ENCODE measurements at regions not wholly inside any gene's neighbourhood (a gene's known extent, or its start where the extent isn't known, plus 50 kb on each side); places are given as distances from the start of the nearest gene placed in this dataset.

- DNase-seq (ENCODE audit: low spot score), result no peak
Measured at GRCh38 chr12:127358888-127359287, 908.1 kb upstream of the TMEM132C start.

GRCh38 chr12:127360580-127360979 is 906.4 kb upstream of the TMEM132C start:
- DNase-seq (ENCODE audit: low spot score), result no peak

GRCh38 chr12:127362121-127362520 is 904.8 kb upstream of the TMEM132C start:
- no peak for DNase-seq (ENCODE audit: low spot score)

GRCh38 chr12:127363392-127363791 is 903.6 kb upstream of the TMEM132C start:
- no peak for DNase-seq (ENCODE audit: low spot score)

GRCh38 chr12:127373559-127373958 is 893.4 kb upstream of the TMEM132C start:
- no peak for DNase-seq (ENCODE audit: low spot score)

DNA sequence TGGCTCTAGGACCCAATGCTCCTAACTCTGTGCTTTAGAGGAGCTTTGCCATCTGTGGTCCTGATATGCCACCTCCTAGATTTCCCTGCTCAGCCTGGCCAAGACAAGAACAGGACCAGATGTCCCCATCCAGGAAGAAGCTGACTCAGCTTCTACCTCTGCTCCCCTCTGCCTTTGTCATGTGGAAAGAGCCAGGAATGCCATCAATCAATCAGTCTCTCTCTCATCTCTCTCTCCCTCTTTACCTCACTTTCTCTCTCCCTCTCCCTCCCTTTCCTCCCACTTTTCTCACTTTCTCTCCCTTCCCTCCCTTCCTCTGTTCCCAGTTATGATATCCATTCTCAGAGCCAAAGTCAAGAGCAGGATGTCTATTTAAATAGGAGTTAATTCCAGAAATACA is 892.5 kb upstream of the TMEM132C start:
- DNase-seq (ENCODE audit: low spot score), result no peak

GRCh38 chr12:127381043-127381668 is 885.8 kb upstream of the TMEM132C start:
- DNase-seq (ENCODE audit: low spot score), result peak; percentile 33

DNA sequence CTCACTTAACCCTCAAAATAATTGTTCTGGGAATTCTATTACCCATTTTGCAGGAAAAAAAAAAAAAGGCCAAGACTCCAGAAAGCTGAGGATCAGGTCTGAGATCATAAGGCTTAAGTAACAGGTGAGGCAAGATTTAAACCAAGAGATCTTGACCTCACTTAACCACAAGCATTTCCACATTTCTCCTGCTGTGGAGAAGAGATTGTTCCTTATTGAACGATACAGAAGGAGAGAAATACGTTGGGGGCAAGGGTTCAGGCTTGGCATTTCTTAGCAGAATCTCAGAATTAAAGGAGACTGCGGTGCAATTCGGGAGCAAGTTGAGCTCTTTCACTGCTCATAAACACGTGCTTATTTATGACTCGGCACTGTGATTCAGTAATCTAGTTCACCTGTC is 885.3 kb upstream of the TMEM132C start:
- DNase-seq (ENCODE audit: low spot score), result no peak

- no peak for DNase-seq (ENCODE audit: low spot score)
Measured at GRCh38 chr12:127383281-127383680, 883.7 kb upstream of the TMEM132C start.

- DNase-seq (ENCODE audit: low spot score), result no peak
Measured at GRCh38 chr12:127386723-127387122, 880.2 kb upstream of the TMEM132C start.

DNA sequence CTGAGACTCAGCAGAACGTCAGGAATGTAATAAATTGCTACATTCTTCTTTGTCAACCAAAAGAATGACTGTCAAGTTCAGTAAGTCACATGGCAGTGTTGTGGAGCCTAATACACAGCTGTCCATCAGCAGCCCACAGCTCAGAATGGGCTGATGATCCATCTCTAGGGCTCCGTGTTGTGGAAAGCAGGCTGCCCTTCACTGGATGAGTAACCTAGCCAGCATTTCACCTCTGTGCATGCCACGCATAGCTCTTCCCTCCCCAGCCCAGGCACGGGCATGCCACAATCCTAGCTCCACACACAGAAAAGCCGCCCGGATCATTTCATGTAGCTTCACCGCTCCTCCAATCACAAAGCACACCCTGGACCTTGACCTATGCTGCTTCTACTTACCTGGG is 878.0 kb upstream of the TMEM132C start:
- DNase-seq (ENCODE audit: low spot score), result no peak

- DNase-seq (ENCODE audit: low spot score), result no peak
Measured at GRCh38 chr12:127389923-127390322, 877.0 kb upstream of the TMEM132C start.

- DNase-seq (ENCODE audit: low spot score), result no peak
Measured at GRCh38 chr12:127393465-127393864, 873.5 kb upstream of the TMEM132C start.

DNA sequence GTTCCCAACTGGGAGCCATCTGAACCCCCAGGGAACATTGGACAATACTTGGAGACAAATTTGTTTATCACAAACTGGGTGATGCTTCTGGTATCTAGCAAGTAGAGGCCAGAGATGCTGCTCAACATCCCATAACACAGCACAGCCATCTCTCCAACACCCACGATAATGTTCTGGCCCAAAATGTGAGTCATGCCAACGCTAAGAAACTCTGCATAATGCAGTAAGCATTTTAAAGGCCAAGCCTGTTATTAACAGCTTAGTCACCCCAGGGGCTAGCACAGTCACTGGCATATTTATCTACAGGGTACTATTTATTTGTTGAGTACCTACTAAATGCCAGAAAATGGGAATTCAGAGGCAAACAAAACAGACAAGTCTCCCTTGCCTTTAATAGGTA is 873.1 kb upstream of the TMEM132C start:
- DNase-seq (ENCODE audit: low spot score), result no peak

DNA sequence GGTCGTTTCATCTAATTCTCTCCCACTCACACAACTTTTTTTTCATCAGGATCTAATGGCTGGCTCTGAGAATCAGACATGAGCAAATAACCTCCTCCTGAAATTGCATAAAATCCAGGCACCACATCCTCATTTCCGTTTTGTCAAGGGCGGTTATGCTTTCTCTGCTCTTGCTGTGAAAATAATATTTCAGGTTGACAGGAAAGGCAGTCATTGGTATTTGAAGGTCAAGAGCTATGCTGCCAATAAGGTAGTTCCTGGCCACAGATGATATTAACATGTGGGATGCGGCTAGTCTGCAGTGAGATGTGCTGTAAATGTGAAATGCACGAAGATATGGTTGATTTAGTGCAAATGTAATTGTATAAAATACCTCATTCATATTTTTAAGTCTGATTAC is 870.2 kb upstream of the TMEM132C start:
- DNase-seq (ENCODE audit: low spot score), result no peak

- DNase-seq (ENCODE audit: low spot score), result no peak
Measured at GRCh38 chr12:127398016-127398710, 868.8 kb upstream of the TMEM132C start.

GRCh38 chr12:127399451-127399850 is 867.5 kb upstream of the TMEM132C start:
- DNase-seq (ENCODE audit: low spot score), result no peak

GRCh38 chr12:127400221-127400620 is 866.7 kb upstream of the TMEM132C start:
- DNase-seq (ENCODE audit: low spot score), result no peak

DNA sequence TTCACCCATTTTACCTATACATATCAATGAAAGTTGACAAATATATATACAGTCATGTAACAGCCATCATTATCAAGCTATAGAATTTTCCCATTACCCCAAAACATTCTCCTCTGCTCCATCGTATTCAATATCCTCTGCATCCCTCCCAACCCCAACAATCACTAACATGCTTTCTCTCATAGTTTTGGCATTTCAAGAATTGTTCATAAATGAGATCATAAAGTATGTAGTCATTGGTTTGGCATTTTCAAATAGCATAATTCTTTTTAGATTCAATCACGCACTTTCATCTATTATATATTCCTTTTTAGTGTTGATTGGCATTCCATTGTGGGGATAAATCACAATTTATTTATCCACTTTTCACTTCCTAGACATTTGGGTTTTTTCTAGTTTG is 866.0 kb upstream of the TMEM132C start:
- no peak for DNase-seq (ENCODE audit: low spot score)

DNA sequence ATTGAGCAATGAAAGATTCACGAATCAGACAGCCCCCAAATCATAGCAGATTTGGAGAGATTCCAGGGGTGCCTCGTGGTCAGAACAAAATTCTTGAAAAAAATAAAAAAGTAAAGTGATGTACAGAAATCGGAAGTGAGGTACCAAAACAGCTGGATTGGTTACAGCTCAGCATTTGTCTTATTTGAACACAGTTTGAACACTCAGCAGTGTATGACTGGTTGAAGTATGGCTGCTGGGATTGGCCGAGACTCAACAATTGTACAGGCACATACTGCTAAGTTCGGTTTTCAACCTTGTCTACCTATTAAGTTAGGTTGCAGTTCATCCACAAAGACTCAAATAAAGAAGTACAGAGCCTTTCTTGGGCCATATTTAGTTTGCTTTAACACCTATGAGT is 865.4 kb upstream of the TMEM132C start:
- DNase-seq (ENCODE audit: low spot score), result no peak

GRCh38 chr12:127411166-127411915 is 855.6 kb upstream of the TMEM132C start:
- no peak for DNase-seq (ENCODE audit: low spot score)

GRCh38 chr12:127411981-127412380 is 855.0 kb upstream of the TMEM132C start:
- DNase-seq (ENCODE audit: low spot score), result no peak

GRCh38 chr12:127412866-127413265 is 854.1 kb upstream of the TMEM132C start:
- no peak for DNase-seq (ENCODE audit: low spot score)
